ENCODE measurements at regions not wholly inside any gene's neighbourhood (a gene's known extent, or its start where the extent isn't known, plus 50 kb on each side); places are given as distances from the start of the nearest gene placed in this dataset.

DNA sequence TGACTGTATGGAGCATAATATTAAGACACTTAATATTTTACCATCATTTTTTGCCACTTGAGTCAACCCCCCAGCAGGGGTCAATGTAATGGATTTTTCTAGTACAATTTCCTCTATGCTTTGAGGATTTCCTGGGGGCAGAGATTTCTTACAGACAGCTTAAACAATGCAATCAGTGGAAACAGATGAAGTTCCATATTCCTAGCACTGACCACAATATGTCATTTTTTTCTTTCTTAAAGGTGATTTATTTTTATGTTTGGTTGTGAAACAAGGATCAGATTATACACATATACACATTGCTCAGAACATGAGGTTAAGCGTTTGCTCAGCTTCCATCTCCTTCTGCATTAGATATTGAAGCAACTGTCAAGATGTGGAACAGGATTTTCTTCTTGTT, 82.0 kb upstream of the ID4 start:
- TF ChIP-seq MAX (IDR thresholded peaks at IDR 0.05; ENCODE audit: insufficient read depth, insufficient read length) (no peak), CTCF (IDR thresholded peaks at IDR 0.05; ENCODE audit: extremely low read depth in 1 of 2, insufficient read depth in 1 of 2, low read depth in 1 of 2, low read length in 2 of 2) (no peak), MYC (IDR thresholded peaks at IDR 0.05; ENCODE audit: low read depth, low read length) (no peak)

All from endothelial cell of umbilical vein (primary cell).